ENCODE measurements at regions not wholly inside any gene's neighbourhood (a gene's known extent, or its start where the extent isn't known, plus 50 kb on each side); places are given as distances from the start of the nearest gene placed in this dataset.

- no peak for TF ChIP-seq CTCF (IDR thresholded peaks at IDR 0.05)
- TF ChIP-seq POLR2AphosphoS5 (IDR thresholded peaks at IDR 0.05): no peak
- no peak for TF ChIP-seq POLR2A (IDR thresholded peaks at IDR 0.05)
Observed at GRCh38 chr1:184870319-184870718, 104.0 kb downstream of the NIBAN1 start.

Measured in prostate gland (tissue), 2 donors.